D341Med (cell line): ENCODE measurements at regions not wholly inside any gene's neighbourhood (a gene's known extent, or its start where the extent isn't known, plus 50 kb on each side); places are given as distances from the start of the nearest gene placed in this dataset.

Experiments
- DNase-seq: peaks from one replicate; pipeline ENCODE4 v3.0.0; 2012; ENCODE audit warnings: low spot score

GRCh38 chr4:126435491-126435890 lies 1120.7 kb downstream of the FAT4 start:
- DNase-seq: no peak

- DNase-seq: no peak
Observed at GRCh38 chr4:126440297-126440696, 1125.5 kb downstream of the FAT4 start.

GRCh38 chr4:126441173-126442035 lies 1126.6 kb downstream of the FAT4 start:
- no peak for DNase-seq

DNA sequence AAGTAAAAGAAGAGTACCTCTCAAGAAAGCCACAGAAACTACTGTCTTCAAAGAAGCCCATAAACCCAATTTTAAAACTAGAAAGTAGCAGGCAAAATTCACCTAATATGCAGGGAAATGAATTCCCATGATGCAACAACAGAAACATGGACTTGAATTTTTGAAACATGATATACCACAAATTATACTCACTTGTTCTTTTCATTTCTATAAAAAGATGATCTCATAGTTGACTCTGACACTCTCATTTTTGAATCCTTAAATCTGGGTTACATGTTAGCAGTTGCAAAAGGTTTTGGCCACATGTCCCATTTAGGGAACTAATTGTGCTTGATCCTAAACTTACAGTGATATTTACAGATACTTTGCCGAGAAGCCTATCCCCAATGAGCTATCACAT lies 1130.8 kb downstream of the FAT4 start:
- DNase-seq: no peak

DNA sequence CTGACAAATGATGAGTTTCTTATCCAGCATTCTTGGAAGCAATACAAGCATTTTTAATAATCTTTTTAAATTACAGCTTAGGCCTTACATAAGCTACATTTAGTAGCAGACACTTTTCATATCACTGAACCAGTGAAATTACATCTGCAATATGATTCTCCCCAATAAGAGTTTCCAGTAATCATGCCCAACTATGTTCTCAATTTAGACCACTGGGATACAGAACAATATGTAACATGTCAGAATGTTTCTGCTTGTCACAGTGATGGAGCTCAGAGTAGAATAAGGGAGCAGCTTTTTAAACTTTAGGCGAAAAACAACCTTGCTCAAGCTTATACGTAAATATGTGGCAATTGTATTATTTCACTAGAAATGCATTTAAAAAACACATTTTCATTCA lies 1132.2 kb downstream of the FAT4 start:
- DNase-seq: no peak

GRCh38 chr4:126448086-126448845 lies 1133.5 kb downstream of the FAT4 start:
- no peak for DNase-seq

- DNase-seq: no peak
Observed at GRCh38 chr4:126451237-126451873, 1136.6 kb downstream of the FAT4 start.

GRCh38 chr4:126455865-126456264 lies 1141.1 kb downstream of the FAT4 start:
- DNase-seq: no peak

DNA sequence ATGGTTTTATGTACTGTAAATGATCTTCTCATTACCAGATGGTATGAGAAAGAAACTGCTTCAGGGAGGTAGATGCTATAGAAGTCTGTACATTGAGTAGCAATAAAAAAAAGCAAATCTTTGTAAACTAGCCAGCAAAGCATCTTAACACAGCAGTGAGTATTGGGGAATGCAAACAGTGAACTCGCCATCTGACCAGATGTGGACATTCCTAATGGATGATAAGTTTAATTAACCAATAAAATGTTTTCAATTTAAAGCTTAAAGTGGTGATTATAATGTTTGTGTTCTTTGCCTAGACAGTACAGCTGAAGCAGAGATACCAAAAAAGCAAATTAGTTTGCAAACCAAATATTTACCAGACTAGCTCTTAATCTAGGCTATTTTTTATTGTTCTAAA lies 1144.2 kb downstream of the FAT4 start:
- DNase-seq: no peak

GRCh38 chr4:126465341-126465740 lies 1150.6 kb downstream of the FAT4 start:
- no peak for DNase-seq

DNA sequence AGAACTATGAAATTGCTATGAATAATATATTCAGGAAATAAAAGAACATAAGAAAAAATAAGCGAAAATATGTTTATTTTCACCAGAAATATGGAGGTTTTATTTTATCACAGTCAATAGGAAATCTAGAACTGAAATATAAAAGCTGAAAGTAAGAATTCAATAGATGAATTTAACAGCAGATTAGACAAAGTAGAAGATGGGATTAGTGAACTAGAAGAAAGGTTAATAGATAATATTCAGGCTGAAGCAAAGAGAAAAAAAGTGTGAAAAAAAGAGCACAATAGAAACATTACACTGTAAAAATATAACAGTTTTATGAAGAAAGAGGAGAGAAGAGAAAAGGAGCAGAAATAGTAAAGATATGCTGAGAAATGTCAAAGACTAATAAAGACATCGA lies 1152.1 kb downstream of the FAT4 start:
- no peak for DNase-seq

DNA sequence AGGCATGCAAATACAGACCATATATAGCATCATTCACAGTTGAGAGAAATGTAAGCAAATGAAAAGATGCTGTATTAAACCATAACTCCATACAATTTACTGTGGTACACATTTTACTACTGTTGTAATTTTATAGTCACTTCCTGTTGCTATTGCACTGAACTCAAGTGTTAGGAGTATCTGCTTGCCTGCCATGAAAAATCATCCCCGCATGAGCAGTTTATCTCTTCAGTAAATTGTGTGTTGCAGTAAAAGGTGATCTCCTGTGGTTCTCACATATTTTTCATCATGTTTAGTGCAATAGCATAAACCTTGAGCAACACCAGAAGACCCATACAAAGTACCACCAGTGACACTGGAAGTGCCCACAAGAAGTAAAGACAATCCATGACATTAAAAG lies 1153.4 kb downstream of the FAT4 start:
- no peak for DNase-seq

- DNase-seq: no peak
Observed at GRCh38 chr4:126470862-126471261, 1156.1 kb downstream of the FAT4 start.

DNA sequence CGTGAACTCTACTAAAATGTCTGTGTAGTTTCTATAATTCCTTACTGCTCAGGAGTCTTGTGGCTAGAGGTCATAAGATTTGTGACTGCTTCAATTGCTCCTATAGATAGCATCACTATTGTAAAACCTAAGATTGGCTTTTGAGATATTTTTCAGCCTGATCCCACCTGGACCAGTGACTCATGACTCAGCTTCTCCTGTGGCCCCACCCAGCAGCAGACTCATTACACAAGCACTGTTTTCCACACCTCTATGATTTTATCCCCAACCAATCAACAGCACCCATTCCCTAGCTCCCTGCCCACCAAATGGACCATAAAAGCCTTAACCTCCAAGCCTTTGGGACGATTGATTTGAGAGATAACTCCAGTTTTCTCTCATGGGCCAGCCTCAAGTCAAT lies 1157.0 kb upstream of the INTU start:
- DNase-seq: no peak

DNA sequence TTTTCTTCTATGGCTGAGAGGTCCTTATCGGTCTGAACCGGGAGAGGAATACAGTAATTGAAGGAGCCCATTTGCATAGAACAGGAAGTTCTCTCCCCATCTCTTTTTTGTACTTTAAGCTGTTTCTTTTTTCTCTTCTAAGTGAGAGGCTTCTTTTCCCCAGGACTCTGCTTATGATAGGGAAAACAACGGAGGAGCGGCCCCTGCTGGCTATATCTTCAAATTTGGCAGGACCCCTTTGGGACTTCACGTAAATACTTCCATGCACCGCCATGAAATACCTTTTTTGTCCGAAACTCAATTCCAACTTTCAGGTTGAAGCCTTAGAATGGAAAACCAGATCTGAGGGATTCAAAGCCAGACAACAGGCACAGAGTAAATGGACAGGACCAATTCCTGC lies 1153.0 kb upstream of the INTU start:
- no peak for DNase-seq

DNA sequence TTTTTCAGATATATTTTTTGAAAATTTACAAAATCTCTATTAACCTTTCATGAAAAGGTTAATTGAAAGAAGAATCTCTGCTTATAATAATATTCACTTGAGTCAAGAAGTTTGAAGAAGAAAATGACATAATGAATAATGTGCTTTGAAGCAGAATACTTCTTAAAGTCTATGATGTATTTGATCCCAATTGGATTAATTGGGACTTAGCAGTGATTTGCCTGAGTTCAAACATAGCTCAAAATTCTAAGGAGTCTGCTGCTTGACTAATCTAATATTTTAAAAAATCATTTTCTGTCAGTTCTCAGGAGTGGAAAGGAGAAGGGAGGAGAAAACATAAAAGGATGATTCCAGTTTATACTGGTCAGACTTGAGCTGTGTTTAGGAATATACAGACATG lies 1150.4 kb upstream of the INTU start:
- no peak for DNase-seq

GRCh38 chr4:126486377-126486776 lies 1146.4 kb upstream of the INTU start:
- no peak for DNase-seq

- peak; percentile 14 for DNase-seq
Observed at GRCh38 chr4:126489826-126490463, 1142.8 kb upstream of the INTU start.

DNA sequence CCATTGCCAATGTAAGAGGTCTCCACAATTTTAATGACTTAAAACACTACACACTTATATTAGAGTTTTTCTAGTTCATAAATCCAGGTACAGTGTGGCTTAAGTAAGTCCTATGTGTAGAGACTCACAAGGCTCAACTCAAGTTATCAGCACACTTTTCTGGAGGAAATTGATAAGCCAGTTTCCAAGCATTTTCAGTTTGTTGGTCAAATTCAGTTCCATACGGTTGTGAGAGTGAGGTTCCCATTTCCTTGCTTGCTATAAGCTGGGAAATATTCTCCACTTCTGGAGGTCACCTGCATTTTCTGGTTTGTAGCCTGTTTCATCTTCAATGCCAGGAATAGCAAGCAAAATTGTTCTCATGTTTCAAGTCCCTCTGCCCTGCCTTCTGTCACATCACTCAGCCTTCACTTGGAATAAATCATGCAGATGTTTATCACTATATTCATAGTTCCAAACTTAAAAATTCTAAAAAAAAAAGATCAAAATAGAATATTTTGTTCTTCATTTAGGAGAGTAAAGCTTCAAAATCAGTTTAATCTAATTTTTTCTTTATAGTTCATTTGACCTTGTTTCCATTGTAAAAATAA lies 1137.5 kb upstream of the INTU start:
- DNase-seq: no peak

GRCh38 chr4:126512979-126513378 lies 1119.8 kb upstream of the INTU start:
- DNase-seq: no peak

- DNase-seq: no peak
Observed at GRCh38 chr4:126513596-126513995, 1119.2 kb upstream of the INTU start.

DNA sequence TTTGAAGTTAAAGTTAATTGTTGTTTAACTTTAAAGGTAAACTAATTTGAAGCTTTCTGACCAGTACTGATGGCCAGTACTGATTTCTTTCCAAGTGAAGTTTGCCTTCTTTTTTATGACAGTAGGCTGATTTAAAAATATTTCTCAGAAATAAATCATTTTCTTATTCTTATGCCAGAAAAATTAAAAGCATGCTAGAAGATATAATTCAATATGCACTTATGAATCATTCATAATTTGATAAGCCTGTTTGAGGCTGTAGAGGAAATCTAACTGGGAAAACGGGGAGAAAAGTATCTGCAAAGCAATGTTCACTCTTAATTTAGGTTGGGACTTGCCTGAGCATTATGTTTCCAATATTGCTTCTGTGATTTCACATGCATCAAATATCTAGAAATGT lies 1112.0 kb upstream of the INTU start:
- DNase-seq: no peak
